NCI-H1417 (cell line): ENCODE measurements at regions not wholly inside any gene's neighbourhood (a gene's known extent, or its start where the extent isn't known, plus 50 kb on each side); places are given as distances from the start of the nearest gene placed in this dataset.

ENCODE experiments used
- DNase-seq, 3 experiments: peaks; one replicate each; lab custom pipeline; 2025; lab: John Stamatoyannopoulos, UW

DNA sequence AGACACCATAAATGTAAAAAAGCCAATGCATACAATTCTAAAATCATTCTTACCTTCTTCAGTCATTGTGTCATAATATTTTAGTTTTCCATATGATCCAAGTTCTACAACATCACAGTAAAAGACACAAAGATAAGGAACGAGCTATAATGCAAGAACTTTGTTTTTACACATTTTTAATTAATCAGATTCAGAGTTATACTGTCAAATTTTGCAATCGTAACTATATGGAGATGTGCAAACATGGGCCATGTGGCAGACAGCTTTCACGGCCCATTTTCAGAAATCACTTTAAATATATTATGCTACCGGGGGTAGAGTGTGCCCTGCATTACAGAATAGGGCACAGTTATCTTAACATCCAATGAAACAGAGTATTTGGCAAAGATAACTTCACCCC is 188.4 kb downstream of the ACER2 start:
- DNase-seq, result no peak

DNA sequence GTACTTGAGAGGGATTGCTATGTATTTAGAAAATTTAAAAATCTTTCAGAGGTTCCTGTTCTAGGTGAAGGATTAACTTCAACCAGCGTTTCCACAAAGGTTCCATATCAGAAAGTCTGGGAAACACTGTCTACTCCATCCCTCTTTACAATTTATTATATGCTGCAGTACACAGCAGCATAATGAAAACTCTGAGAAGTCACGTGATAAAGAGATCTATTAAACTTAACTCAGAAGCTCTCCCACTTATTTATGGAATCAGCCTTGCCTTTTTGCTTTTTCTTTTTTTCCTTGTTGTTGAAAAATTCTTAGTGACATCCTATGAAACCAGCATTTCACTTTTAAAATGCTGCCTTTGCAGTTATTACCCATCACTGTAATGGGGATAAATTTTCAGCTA is 186.2 kb downstream of the ACER2 start:
- DNase-seq, result no peak

- DNase-seq, result no peak
Observed at GRCh38 chr9:19587678-19588077, 178.9 kb downstream of the ACER2 start.

DNA sequence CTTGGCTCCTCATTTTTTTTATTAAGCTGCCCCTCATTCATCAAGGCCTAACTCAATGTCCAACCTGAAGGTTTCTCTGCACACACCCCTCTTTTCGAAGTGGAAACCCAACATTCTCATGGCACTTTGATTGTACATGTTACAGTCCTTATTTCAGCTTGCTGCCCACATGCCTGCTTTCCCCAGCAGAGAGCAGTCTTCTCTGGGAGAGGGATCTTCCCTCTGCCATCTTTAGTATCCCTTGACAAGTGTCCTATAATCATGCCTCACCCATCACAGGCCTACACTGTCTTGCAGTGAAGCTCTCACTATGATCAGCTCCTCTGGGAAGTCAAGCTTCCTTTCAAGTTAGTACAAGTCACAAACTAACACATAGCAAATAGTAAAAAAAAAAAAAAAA is 175.1 kb downstream of the ACER2 start:
- DNase-seq, result peak in 1 of 3 experiments; percentile 0

GRCh38 chr9:19577411-19577810 is 168.6 kb downstream of the ACER2 start:
- DNase-seq, result no peak

DNA sequence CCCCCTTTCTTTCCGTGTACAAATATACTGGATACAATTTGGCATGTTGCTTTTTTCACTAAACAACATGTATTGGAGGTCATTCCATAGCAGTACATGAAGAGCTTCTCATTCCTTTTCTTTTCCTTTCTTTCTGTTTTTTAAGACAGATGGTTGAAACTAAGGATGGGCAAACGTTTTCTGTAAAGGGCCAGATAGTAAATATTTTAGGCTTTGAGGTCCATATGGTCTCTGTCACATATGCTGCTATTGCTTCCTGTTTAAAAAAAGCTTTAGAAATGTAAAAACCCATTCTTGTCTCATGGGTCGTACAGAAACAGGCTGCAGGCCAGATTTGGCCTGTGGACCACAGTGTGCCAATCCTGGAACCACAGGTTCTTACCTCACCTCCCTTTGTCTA is 160.1 kb downstream of the ACER2 start:
- DNase-seq, result no peak

DNA sequence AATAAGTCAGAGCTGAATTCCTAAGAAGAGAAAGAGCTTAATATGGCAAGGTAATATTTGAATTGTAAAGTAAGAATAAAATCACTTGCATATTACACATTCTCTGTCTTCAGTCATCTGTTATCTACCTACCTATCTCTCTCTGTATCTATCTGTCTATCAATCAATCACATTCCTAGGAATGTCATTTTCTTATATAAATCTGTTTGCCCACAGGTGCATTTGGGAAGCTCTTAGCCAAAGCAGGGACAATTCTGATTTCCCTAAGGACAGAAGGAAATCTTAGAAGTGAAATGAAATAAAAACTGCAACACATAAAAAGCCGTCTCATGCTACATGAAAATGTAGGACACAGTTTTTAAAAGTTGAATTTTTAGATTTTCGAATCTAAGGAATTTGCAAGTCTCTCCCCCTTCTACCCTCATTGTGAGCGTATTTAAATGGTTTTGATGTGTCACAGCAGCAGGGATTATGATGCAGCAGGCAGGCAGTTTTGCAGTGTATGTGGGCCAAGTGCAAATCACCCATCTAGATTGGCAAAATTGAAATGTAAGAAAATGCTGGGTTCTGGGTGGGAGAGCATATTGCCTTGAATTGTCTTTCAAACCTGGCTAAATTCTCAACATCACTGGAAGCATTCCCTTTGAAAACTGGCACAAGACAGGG is 155.7 kb downstream of the ACER2 start:
- no peak for DNase-seq

GRCh38 chr9:19555214-19555613 is 146.4 kb downstream of the ACER2 start:
- DNase-seq, result no peak

DNA sequence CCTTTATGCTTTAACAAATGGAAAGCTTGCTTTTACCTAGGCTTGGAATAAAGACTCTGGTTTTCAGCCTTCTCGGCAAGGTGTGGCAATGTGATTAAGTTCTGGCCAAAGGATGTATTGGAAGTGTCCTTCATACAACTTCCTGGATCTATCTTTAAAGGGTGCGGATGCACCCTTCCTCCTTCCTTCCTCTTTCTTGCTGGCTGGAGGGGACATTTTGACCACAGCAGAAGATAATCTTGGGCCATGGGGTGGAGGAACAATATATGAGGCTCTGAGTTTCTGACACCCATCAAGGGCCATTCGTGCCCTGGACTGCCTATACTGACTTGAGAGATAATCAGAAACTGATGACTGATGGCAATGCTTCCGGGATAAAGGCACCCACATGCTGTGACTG is 145.7 kb downstream of the ACER2 start:
- no peak for DNase-seq

DNA sequence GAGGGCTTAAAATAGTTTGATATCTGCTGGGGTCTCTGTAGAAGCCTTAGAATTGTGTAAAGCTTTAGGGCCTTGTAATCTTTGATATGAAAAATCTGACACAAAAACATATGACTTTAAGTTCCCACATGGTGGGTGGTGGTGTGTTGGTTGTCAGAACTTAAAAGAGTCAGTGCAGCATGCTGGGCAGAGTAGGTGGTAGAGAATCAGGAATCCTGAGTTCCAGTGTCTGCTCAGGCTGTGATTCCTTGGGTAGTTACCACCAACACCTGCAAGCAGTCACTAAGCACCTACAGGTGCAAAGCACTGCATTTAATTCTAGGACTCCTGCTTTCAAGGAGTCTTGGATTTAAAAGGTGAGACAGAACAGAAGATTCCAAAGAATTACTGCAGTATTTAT is 144.6 kb downstream of the ACER2 start:
- no peak for DNase-seq

DNA sequence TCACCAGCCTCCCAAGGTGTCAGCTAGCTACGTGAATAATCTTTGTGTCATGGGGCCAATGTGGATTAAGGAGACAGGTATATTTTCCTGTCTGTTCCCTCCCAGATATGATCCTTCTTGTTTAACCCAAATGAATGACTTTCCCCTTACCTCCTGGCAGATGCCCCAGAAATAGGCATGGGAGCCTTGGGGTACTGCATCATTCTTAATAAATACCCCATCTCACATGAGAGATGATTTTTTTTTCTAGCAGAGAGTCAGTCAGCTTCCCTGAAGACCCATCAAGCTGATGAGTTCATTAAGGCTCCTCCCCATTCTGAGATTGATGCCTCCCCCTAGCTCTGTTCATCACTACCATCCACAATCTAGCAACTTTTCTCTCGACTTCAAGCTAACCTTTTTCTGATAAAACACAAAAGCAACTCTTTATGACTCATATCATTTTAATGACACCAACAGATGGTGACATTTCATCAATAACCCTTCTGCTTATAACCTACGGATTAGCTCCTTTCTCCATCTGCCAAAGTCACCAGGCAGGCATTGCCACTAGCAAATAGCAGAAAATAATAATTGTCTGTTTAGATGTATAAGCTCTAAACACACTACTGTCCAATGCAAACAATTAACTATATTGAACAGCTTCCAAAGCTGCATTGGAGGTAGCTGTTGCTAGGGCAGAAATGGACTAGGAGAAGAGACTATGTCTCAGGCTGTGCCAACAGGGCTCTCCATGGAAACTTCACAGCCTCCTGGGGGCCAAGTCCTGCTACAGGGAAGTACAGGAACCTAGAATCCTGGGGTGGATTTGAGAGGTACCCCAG is 143.7 kb downstream of the ACER2 start:
- peak in 1 of 3 experiments; percentile 13 for DNase-seq

- DNase-seq, result peak; percentile 30 to 82 (median 61)
Observed at GRCh38 chr9:19551124-19551929, 142.5 kb downstream of the ACER2 start.

DNA sequence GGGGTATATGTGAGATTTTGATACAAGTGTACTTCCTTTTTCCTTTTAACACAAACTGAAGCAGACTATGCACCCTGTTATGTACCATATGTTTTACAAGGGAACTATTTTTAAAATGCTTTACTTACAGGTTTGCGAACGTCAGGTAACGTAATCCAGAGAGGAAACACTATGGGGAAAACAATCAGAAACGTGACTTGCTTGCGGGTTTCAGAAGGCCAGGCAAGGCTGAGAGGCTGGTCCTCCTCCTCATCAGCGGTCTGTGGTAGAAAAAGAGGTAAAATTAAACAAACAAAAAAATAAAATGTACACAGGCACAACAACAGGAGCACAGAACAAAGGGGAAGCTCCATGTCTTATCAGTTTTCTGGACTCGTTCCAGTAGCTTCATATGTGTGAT is 141.2 kb downstream of the ACER2 start:
- DNase-seq, result no peak

GRCh38 chr9:19533373-19533772 is 124.6 kb downstream of the ACER2 start:
- DNase-seq, result no peak

DNA sequence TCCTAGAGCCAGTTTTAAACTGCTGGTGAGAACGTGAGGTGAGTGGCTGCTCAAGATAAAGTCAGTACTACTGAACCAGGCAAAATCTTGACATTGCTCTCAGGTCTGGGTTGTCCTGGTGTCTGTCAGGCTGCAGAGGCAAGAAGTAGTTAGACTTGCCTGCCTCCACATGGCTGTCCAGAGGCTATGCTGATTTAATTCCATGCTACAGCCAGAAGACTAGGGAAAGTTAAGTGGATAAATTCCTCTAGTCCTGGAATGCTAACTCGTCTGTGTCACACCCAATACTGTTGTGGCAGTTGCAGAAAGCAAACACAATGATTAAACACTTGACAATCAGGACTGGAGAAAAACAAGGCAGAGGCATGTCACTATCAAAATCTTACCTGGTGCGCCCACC is 118.9 kb downstream of the ACER2 start:
- no peak for DNase-seq

DNA sequence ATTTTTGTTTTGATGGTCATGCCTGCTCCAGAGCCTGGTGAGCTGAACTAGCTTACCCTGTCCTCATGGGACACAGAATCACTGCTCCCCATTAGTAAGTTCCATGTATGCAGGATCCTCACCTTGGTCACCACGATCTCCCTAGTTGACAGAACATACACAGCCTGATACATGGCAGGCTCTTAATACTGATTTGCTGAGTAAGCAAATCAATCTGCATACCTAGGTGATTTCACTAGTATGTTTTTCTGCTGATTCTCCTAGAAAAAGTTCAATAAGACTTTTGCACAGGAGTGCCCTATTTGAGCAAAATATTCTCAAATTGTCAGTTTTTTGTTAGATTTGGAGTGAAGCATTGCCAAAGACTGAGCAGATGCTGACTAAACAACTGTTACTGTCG is 113.7 kb downstream of the ACER2 start:
- DNase-seq, result no peak

DNA sequence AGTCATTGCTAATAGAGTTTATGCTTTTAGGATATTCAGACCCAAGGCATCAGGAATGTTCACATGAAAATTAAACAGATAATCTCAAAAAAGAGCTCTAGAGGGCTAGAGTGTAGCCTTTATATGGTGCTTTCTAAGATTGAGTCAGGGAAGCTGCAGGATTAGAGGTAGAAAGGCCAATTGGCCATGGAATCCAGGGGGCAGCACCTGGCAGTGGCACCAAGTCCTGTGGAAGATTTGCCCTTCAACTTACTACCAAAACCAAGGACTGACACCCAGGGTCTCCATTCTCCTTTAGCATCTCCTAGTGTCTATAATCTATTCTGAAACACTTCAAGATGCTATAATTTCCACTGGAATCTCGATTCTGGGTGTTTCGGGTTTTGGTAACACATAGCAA is 112.4 kb downstream of the ACER2 start:
- no peak for DNase-seq

DNA sequence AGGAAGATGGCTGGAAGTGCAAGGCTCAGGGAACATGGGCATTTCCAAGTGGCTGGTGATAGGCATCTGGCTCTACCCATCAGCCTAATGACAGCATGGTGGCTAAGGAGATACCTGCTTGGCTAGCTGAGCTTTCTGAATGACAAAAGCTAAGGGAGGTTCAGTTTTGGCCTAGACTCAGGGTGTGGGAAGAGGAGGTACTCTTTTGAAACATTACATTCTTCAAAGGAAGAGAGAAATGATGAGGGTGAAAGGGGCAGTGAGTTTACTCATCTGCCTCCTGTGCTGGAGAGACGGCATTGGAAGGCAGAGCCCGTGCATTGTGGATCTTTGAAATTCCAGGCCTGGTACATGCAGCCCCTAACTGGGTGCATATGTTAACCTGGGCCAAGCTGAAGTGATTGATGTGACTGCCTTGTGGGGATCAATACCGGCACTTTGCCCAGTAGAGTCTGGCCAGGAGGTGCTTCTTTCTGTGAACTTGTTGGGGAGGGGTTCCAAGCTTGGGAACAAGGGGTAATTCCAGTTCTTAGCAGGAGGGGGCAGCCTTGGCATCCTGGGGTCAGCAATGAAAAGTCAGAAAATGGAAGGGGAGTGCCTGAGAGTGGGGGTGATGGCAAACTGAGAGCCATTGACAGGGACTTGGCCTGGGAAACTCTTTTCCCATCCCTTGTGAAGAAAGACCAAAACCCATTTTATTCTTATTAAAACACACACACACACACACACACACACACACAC is 108.6 kb downstream of the ACER2 start:
- peak in 1 of 3 experiments; percentile 17 for DNase-seq

DNA sequence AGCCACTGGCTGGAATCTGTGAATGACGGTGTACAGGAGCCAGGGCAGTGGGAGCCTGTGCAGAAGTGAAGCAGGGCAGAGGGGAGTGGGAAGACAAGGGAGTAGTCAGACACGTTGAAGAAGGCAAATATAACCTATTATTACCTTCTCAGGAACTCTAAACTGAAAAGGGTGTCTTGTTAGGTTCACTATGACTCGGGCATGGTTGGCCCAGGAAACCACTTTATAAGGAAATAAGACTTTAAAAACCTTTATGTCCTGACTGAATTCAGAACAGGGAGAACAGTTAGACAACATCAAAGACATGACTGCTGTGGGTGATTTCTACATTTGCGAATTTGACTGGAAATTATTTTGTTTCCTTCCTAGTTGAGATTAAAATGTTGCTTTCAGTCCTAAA is 107.5 kb downstream of the ACER2 start:
- DNase-seq, result no peak

DNA sequence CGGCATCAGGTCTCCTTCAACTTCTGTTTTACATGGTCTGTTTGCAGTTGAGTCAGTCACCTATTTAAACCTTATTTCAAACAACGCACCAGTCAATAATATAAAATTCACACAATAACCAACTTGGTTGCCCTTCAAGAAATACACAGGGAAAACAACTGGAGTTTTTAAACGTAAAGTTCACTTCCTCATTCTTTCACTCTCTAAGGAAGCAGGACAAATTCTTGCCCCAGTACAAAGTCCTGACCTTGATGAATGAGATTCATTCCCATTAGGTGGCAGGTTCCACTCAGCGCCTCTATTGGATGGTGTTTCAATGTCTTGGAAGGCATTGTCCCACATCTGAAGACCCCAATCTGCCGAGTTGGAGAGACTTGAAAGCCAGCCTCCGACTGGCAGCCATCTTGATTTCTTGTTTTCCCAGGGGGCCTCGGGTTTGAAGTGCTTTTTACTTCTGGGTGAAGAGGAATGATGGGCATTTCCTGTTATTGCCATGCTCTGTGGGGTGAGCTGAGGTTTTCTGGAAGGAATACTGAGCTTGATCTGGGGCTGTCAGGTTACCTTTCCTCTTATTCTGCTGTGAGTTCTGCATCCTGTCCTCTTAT is 105.0 kb downstream of the ACER2 start:
- no peak for DNase-seq

- peak; percentile 14 to 51 (median 24) for DNase-seq
Observed at GRCh38 chr9:19512103-19512832, 103.5 kb downstream of the ACER2 start.
